Hepatocyte (in vitro differentiated cells): ENCODE measurements at regions not wholly inside any gene's neighbourhood (a gene's known extent, or its start where the extent isn't known, plus 50 kb on each side); places are given as distances from the start of the nearest gene placed in this dataset.

Source experiments
- DNase-seq: peaks from one replicate; pipeline ENCODE4 v3.0.0-alpha.2; 2016; ENCODE audit warnings: low spot score
- H2AFZ ChIP-seq: fragments of 200-600 bp; sonication (generic); 2 replicates; pipeline ENCODE4 v1.6.0; 2016; ENCODE audit warnings: antibody characterized with exemption, mild to moderate bottlenecking
- H3K27ac ChIP-seq: fragments of 200-600 bp; sonication (generic); 2 replicates; pipeline ENCODE4 v1.5.1; 2016; ENCODE audit warnings: mild to moderate bottlenecking
- H3K27me3 ChIP-seq: fragments of 200-600 bp; sonication (generic); 2 replicates; pipeline ENCODE4 v1.6.1; 2016
- H3K36me3 ChIP-seq: fragments of 200-600 bp; sonication (generic); replicated peaks from 2 replicates; pipeline ENCODE4 v1.5.1; 2016; ENCODE audit warnings: low read depth; ENCODE audit not compliant: insufficient read depth
- H3K4me1 ChIP-seq: fragments of 200-600 bp; sonication (generic); 2 replicates; pipeline ENCODE4 v1.5.1; 2016; ENCODE audit warnings: mild to moderate bottlenecking, moderate library complexity; ENCODE audit not compliant: insufficient read depth
- H3K4me2 ChIP-seq: fragments of 200-600 bp; sonication (generic); 2 replicates; pipeline ENCODE4 v1.6.0; 2016
- H3K4me3 ChIP-seq: fragments of 200-600 bp; sonication (generic); 2 replicates; pipeline ENCODE4 v1.5.1; 2016; ENCODE audit warnings: mild to moderate bottlenecking
- H3K79me2 ChIP-seq: fragments of 200-600 bp; sonication (generic); 2 replicates; pipeline ENCODE4 v1.6.0; 2017; ENCODE audit warnings: mild to moderate bottlenecking
- H3K9me2 ChIP-seq: fragments of 200-600 bp; sonication (generic); replicated peaks from 2 replicates; pipeline ENCODE4 v1.6.0; 2017; ENCODE audit warnings: mild to moderate bottlenecking; ENCODE audit not compliant: insufficient read depth
- H3K9me3 ChIP-seq: fragments of 200-600 bp; sonication (generic); 2 replicates; pipeline ENCODE4 v1.5.1; 2016; ENCODE audit warnings: low read depth, mild to moderate bottlenecking
- H4K20me1 ChIP-seq: fragments of 200-600 bp; sonication (generic); 2 replicates; pipeline ENCODE4 v1.6.0; 2016; ENCODE audit warnings: mild to moderate bottlenecking; ENCODE audit not compliant: insufficient read depth, poor library complexity, severe bottlenecking
- EZH2 ChIP-seq: fragments of 200-600 bp; sonication (generic); IDR thresholded peaks from 2 replicates; pipeline ENCODE4 v1.6.1; 2016; ENCODE audit warnings: antibody characterized with exemption, mild to moderate bottlenecking, borderline replicate concordance
- EZH2phosphoT487 ChIP-seq: fragments of 200-600 bp; sonication (generic); IDR thresholded peaks from one replicate; pipeline ENCODE4 v1.6.1; 2018; ENCODE audit warnings: antibody characterized with exemption, mild to moderate bottlenecking, low read depth, moderate library complexity; ENCODE audit not compliant: unreplicated experiment, severe bottlenecking
- WGBS: methylation state at CpG from one replicate; pipeline ENCODE4 v1.1.6; 2016; ENCODE audit warnings: low lambda C conversion rate; ENCODE audit errors: missing lambda C conversion rate; 5-methylcytosine and 5-hydroxymethylcytosine counted together
- TF ChIP-seq, protein P1 (sequence below): fragments of 200-600 bp; sonication (generic); IDR thresholded peaks from 2 replicates; pipeline ENCODE4 v1.5.1; 2016; ENCODE audit warnings: antibody characterized with exemption, mild to moderate bottlenecking; ENCODE audit not compliant: poor library complexity

DNA sequence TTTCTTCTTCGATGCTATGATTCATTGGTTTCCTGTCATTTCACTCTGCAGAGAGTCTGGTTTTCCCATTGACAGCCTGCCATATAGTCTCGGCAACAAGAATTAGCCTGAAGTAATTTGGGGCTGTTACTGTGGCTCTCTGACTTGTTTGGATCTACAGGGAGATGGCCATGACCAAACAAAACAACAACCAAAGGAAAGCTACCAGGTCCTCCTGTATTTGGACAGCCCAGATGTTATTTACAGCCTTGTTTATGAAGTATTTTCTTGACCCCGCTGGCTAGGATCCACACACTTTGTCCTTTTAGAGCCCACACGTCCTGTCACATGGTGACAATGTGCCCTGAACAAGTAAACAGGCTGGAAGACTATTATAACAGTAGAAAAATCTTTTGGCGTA, 111.4 kb upstream of the PREP start:
- Histone ChIP-seq H4K20me1 (no peaks in the 10 kb centered on the region), H3K79me2 (no peaks in the 10 kb centered on the region), H3K4me3 (no peak overlapping the region), H3K4me2 (no peak overlapping the region), H3K36me3 (no peaks in the 10 kb centered on the region), H3K9me3 (no peaks in the 10 kb centered on the region), H3K27me3 (no peaks in the 10 kb centered on the region), H3K4me1 (no peaks in the 10 kb centered on the region), H3K9me2 (no peaks in the 10 kb centered on the region), H3K27ac (no peak overlapping the region), H2AFZ (no peak overlapping the region)
- WGBS: 87% methylated on average over 5 of the region's 5 CpGs
- no peak for TF ChIP-seq EZH2
- TF ChIP-seq, protein P1, sequence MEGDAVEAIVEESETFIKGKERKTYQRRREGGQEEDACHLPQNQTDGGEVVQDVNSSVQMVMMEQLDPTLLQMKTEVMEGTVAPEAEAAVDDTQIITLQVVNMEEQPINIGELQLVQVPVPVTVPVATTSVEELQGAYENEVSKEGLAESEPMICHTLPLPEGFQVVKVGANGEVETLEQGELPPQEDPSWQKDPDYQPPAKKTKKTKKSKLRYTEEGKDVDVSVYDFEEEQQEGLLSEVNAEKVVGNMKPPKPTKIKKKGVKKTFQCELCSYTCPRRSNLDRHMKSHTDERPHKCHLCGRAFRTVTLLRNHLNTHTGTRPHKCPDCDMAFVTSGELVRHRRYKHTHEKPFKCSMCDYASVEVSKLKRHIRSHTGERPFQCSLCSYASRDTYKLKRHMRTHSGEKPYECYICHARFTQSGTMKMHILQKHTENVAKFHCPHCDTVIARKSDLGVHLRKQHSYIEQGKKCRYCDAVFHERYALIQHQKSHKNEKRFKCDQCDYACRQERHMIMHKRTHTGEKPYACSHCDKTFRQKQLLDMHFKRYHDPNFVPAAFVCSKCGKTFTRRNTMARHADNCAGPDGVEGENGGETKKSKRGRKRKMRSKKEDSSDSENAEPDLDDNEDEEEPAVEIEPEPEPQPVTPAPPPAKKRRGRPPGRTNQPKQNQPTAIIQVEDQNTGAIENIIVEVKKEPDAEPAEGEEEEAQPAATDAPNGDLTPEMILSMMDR: no peak
- DNase-seq: no peak

GRCh38 chr6:105511639-105512038, 108.8 kb upstream of the PREP start:
- no peaks in the 10 kb centered on the region for H3K79me2 ChIP-seq
- WGBS: 92% methylated on average over 2 of the region's 2 CpGs
- H4K20me1 ChIP-seq: no peaks in the 10 kb centered on the region
- TF ChIP-seq, protein P1: no peak
- TF ChIP-seq EZH2phosphoT487: no peak
- no peak for TF ChIP-seq EZH2
- no peak overlapping the region for H2AFZ ChIP-seq
- H3K4me3 ChIP-seq: no peak overlapping the region
- H3K9me3 ChIP-seq: no peaks in the 10 kb centered on the region
- no peak overlapping the region for H3K4me2 ChIP-seq
- no peak for DNase-seq
- no peaks in the 10 kb centered on the region for H3K4me1 ChIP-seq
- H3K9me2 ChIP-seq: no peaks in the 10 kb centered on the region
- H3K36me3 ChIP-seq: no peaks in the 10 kb centered on the region
- H3K27ac ChIP-seq: no peak overlapping the region
- no peaks in the 10 kb centered on the region for H3K27me3 ChIP-seq

- DNase-seq: no peak
- no peak overlapping the region for H2AFZ ChIP-seq
- TF ChIP-seq, protein P1: no peak
- no peak for TF ChIP-seq EZH2phosphoT487
- H3K9me2 ChIP-seq: no peaks in the 10 kb centered on the region
- H3K36me3 ChIP-seq: no peaks in the 10 kb centered on the region
- no peaks in the 10 kb centered on the region for H3K9me3 ChIP-seq
- no peak overlapping the region for H3K4me2 ChIP-seq
- H3K27ac ChIP-seq: no peak overlapping the region
- H3K27me3 ChIP-seq: no peaks in the 10 kb centered on the region
- no peaks in the 10 kb centered on the region for H3K79me2 ChIP-seq
- H3K4me3 ChIP-seq: no peak overlapping the region
- no peaks in the 10 kb centered on the region for H4K20me1 ChIP-seq
- no peaks in the 10 kb centered on the region for H3K4me1 ChIP-seq
These were observed 107.9 kb upstream of the PREP start for GRCh38 chr6:105510746-105511145.

- Histone ChIP-seq H3K27ac (no peak overlapping the region), H3K9me2 (no peaks in the 10 kb centered on the region), H4K20me1 (no peaks in the 10 kb centered on the region), H3K4me1 (no peaks in the 10 kb centered on the region), H3K36me3 (no peaks in the 10 kb centered on the region), H3K27me3 (no peaks in the 10 kb centered on the region), H3K4me3 (no peak overlapping the region), H2AFZ (no peak overlapping the region), H3K4me2 (no peak overlapping the region), H3K9me3 (no peaks in the 10 kb centered on the region), H3K79me2 (no peaks in the 10 kb centered on the region)
- WGBS: 43% methylated on average over 9 of the region's 9 CpGs
- DNase-seq: peak; percentile 38
- TF ChIP-seq, protein P1: peak; percentile 30
- TF ChIP-seq EZH2 (no peak), EZH2phosphoT487 (no peak)
These were observed 106.8 kb upstream of the PREP start for GRCh38 chr6:105509506-105510331.
